NB4 (cell line): ENCODE measurements at regions not wholly inside any gene's neighbourhood (a gene's known extent, or its start where the extent isn't known, plus 50 kb on each side); places are given as distances from the start of the nearest gene placed in this dataset.

Source experiments
- POLR2A ChIP-seq: IDR thresholded peaks from 2 replicates; pipeline ENCODE4 v1.6.1; 2011; ENCODE audit warnings: mild to moderate bottlenecking; ENCODE audit not compliant: insufficient read length; ENCODE audit errors: extremely low read depth
- TF ChIP-seq, protein P1 (sequence below): IDR thresholded peaks from one replicate; pipeline ENCODE4 v1.5.1; 2012; ENCODE audit warnings: low read depth, low read length
- TF ChIP-seq, protein P2 (sequence below): IDR thresholded peaks from 2 replicates; pipeline ENCODE4 v1.6.1; 2011; ENCODE audit warnings: low read depth, low read length

DNA sequence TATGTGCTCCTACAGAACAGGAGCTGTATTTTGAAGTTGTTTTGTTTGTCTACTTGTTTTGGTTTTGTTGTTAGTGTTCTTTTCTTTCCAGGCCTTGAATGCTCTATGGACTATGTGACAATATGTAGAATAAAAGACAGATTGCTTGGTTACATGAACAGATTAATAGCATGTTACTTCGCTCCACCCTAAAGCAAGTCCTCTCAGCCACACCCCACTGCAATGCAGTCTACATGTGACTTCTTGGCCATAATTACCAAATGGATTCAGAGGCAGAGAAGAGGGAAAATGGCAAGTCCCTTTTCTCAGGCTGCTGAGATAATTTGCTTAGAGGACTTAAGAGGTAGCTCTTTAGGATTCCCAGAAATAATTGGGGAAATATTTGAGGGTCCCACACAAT, 123.2 kb upstream of the CYP1B1 start:
- TF ChIP-seq, protein P1, sequence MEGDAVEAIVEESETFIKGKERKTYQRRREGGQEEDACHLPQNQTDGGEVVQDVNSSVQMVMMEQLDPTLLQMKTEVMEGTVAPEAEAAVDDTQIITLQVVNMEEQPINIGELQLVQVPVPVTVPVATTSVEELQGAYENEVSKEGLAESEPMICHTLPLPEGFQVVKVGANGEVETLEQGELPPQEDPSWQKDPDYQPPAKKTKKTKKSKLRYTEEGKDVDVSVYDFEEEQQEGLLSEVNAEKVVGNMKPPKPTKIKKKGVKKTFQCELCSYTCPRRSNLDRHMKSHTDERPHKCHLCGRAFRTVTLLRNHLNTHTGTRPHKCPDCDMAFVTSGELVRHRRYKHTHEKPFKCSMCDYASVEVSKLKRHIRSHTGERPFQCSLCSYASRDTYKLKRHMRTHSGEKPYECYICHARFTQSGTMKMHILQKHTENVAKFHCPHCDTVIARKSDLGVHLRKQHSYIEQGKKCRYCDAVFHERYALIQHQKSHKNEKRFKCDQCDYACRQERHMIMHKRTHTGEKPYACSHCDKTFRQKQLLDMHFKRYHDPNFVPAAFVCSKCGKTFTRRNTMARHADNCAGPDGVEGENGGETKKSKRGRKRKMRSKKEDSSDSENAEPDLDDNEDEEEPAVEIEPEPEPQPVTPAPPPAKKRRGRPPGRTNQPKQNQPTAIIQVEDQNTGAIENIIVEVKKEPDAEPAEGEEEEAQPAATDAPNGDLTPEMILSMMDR = no peak
- TF ChIP-seq POLR2A = no peak
- TF ChIP-seq, protein P2, sequence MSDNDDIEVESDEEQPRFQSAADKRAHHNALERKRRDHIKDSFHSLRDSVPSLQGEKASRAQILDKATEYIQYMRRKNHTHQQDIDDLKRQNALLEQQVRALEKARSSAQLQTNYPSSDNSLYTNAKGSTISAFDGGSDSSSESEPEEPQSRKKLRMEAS = no peak
